ENCODE measurements at regions not wholly inside any gene's neighbourhood (a gene's known extent, or its start where the extent isn't known, plus 50 kb on each side); places are given as distances from the start of the nearest gene placed in this dataset.

GRCh38 chrX:92230628-92231027 lies 451.5 kb downstream of the PCDH11X start:
- FAIRE-seq (no peak), DNase-seq (ENCODE audit: insufficient read length, low spot score) (no peak)
- TF ChIP-seq CTCF (IDR thresholded peaks at IDR 0.05; ENCODE audit: insufficient read depth, missing control alignments), result no peak

- TF ChIP-seq CTCF (IDR thresholded peaks at IDR 0.05; ENCODE audit: insufficient read depth, missing control alignments), result no peak
- no peak for DNase-seq (ENCODE audit: insufficient read length, low spot score)
- FAIRE-seq, result no peak
Measured at GRCh38 chrX:92231391-92231790, 452.2 kb downstream of the PCDH11X start.

- DNase-seq (ENCODE audit: insufficient read length, low spot score) (no peak), FAIRE-seq (no peak)
- TF ChIP-seq CTCF (IDR thresholded peaks at IDR 0.05; ENCODE audit: insufficient read depth, missing control alignments), result peak; percentile 10
Measured at GRCh38 chrX:92232182-92232581, 453.0 kb downstream of the PCDH11X start.

GRCh38 chrX:92241249-92241648 lies 462.1 kb downstream of the PCDH11X start:
- TF ChIP-seq CTCF (IDR thresholded peaks at IDR 0.05; ENCODE audit: insufficient read depth, missing control alignments), result no peak
- no peak for DNase-seq (ENCODE audit: insufficient read length, low spot score)
- no peak for FAIRE-seq

GRCh38 chrX:92247076-92247475 lies 467.9 kb downstream of the PCDH11X start:
- TF ChIP-seq CTCF (IDR thresholded peaks at IDR 0.05; ENCODE audit: insufficient read depth, missing control alignments), result no peak
- no peak for DNase-seq (ENCODE audit: insufficient read length, low spot score)
- FAIRE-seq, result no peak

GRCh38 chrX:92249125-92249524 lies 469.9 kb downstream of the PCDH11X start:
- TF ChIP-seq CTCF (IDR thresholded peaks at IDR 0.05; ENCODE audit: insufficient read depth, missing control alignments), result no peak
- peak; percentile 41 for FAIRE-seq
- no peak for DNase-seq (ENCODE audit: insufficient read length, low spot score)

GRCh38 chrX:92260102-92260501 lies 480.9 kb downstream of the PCDH11X start:
- DNase-seq (ENCODE audit: insufficient read length, low spot score), result no peak
- TF ChIP-seq CTCF (IDR thresholded peaks at IDR 0.05; ENCODE audit: insufficient read depth, missing control alignments), result no peak
- FAIRE-seq, result no peak
